ENCODE measurements at regions not wholly inside any gene's neighbourhood (a gene's known extent, or its start where the extent isn't known, plus 50 kb on each side); places are given as distances from the start of the nearest gene placed in this dataset.
A peak's percentile ranks its signal among the peaks of the same experiment; 100 is the strongest.
"Not testable (repeated sequence)": the region's sequence is repeated elsewhere in the genome, so short reads cannot be mapped to it uniquely, and the experiment has no call there.

GRCh38 chr3:28039234-28039633 is 202.2 kb upstream of the CMC1 start:
- DNase-seq: no peak

- no peak for DNase-seq
Observed at GRCh38 chr3:28039829-28040228, 201.6 kb upstream of the CMC1 start.

DNA sequence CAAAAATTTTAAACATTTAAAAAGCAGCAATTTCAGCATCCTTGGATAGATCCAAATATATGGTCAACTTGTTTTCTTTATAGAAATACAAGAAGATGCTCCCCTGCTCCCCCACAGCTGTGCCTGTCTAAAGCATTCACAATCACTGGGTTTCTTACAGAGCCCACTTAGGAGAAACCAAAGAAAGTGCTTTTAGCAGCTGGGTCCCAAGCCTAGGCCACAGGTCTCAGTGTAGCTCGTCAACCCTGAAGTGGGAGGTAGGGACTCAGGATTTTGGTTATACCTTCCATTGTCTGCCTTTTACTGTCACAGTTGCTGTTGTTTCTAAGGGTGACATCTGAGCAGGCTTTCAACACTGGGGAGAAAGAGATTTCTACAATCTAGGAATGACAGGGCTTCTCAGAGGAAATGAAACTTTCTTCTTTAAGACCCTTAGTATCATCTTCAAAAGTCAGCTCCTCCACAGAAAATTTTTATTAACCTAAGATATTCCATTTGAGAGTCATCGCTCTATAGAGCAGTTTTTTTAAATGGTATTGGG is 199.3 kb upstream of the CMC1 start:
- DNase-seq: no peak

- no peak for DNase-seq
Observed at GRCh38 chr3:28042707-28043106, 198.7 kb upstream of the CMC1 start.

DNA sequence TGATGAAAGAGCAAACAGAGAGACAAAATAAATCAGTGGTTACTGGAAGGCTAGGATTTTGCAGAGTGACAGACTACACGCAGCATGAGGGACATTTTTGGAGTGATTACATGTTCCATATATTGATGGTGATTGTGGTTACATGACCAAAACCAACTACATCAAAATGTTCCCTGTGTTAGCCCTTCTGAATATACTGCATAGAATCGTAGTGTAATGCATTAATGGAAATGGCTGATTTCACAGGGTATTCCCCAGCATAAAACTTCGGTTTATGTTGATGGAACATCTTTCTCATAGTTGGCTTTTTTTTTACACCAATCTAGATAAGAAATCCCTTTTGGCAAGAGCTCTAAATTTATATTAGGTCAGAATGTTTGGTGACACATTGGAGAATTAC is 191.3 kb upstream of the CMC1 start:
- no peak for DNase-seq

- peak; percentile 41 for DNase-seq
Observed at GRCh38 chr3:28050885-28051284, 190.5 kb upstream of the CMC1 start.

GRCh38 chr3:28053759-28054158 is 187.7 kb upstream of the CMC1 start:
- peak; percentile 84 for DNase-seq

DNA sequence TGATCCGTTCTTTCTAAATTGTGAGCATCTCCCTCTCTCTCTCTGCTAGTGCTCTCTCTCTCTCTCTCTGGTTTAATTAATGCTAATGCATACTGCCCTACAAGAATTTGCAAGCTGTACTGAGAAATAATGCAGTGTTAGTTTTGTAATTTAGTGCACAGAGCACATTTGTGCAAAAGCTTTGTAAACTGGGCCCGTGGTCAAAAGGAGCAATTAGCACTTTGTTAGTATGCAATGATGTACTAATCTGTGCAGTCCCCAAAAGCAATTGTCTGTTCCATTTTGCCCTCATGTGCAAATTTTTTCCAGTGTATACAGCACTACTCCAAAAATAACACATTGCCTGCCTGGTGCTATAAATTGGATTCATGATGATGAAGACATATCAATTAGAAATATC is 184.6 kb upstream of the CMC1 start:
- DNase-seq: no peak

DNA sequence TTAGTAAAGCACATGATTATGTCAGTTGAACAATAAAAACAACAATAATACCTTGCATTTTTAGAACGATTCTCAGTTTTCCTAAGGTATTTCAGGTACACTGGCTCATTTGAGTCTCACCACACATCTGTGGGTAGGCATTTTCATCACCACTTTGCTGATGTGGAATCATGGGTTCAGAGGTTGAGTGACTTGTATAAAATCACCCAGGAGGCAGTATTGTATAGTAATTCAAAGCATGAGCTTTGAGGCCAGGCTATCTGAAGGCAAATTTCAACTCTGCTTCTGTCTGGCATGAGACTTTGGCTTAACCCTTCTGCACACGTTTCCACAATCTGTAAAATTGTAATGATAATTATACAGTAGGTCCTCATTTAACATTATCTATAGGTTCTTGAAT is 183.9 kb upstream of the CMC1 start:
- DNase-seq: no peak

GRCh38 chr3:28059199-28059598 is 182.2 kb upstream of the CMC1 start:
- not testable (repeated sequence) for DNase-seq

- DNase-seq: no peak
Observed at GRCh38 chr3:28066020-28066419, 175.4 kb upstream of the CMC1 start.

GRCh38 chr3:28067014-28067413 is 174.4 kb upstream of the CMC1 start:
- no peak for DNase-seq

GRCh38 chr3:28068342-28068741 is 173.1 kb upstream of the CMC1 start:
- DNase-seq: no peak

DNA sequence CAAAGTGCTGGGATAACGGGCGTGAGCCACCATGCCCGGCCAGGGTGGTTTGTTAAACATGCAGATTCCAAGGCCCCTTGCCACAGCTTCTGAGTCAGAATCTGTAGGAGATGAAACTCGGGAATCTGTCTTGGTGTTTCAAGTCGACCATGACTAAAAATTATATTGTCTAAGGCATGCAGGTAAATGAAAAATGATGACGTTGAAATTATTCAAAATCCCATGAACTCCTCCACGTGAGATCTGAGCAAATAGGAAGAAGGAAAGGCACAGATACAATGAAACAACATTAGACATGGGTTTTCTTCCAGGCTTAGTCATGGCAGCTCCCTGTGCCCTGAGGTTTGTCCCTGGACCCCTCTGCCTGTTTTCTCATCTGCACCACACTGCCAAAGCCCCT is 172.0 kb upstream of the CMC1 start:
- no peak for DNase-seq

- DNase-seq: no peak
Observed at GRCh38 chr3:28076246-28076645, 165.2 kb upstream of the CMC1 start.

DNA sequence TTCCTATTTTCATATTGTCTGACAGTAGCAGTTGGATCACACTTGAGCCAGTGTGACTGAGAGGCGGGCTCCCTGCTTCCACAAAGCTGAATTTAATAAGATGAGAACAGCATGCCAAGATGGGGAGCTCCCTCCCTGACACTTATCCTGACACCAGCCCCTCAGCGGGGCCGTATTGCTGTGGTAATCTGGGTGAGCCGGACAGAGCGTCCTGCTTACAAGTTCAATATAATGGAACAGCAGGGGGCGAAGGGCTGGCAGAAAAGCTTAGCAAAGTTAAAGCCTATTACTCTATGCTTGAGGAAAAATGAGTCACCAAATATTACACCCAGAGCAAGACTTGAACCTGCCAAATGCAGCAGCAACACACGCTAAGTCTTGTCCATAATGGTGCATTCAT is 163.8 kb upstream of the CMC1 start:
- peak; percentile 15 for DNase-seq

- DNase-seq: no peak
Observed at GRCh38 chr3:28078536-28078935, 162.9 kb upstream of the CMC1 start.

DNA sequence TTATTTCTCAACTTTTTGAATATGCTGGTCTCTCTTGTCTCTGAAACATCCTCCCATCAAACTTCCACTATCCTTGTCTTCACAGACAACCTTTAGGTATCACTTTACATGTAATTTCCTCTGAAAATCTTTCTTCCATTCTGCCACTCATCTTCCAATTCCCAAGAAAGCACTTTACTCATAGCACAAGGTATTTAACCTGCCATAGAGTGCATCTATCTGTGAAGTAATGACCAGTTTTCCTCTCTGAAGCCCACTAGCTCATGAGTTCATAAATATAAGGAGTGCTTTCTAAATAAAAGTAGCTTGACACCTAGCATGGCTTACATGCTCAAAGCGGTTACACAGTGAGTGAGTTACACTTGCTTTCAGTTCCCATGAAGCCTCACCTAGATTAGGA is 160.7 kb upstream of the CMC1 start:
- DNase-seq: no peak

GRCh38 chr3:28081533-28081947 is 159.9 kb upstream of the CMC1 start:
- DNase-seq: no peak

GRCh38 chr3:28087591-28087990 is 153.8 kb upstream of the CMC1 start:
- no peak for DNase-seq

GRCh38 chr3:28088811-28089526 is 152.4 kb upstream of the CMC1 start:
- no peak for DNase-seq

GRCh38 chr3:28089527-28089897 is 151.9 kb upstream of the CMC1 start:
- no peak for DNase-seq

- DNase-seq: no peak
Observed at GRCh38 chr3:28099296-28099695, 142.1 kb upstream of the CMC1 start.

DNA sequence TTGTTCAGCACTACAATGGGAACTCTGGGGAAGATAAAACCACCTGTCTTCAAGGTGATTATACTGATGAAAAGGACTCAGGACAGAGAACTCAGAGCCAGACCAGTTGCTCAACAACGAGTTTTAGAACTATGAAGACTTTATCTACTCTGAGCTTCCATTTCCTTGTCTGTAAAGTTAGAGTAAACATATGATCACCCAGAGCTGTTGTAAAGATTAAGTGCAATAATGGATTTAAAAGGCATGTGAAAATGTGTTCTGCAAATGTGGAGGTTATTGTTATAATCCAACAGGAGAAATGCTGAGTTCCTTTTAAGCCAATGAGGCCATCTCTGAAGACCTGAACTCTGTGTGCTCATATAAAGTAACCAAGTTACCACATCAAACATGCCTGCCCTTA is 139.7 kb upstream of the CMC1 start:
- DNase-seq: no peak

- no peak for DNase-seq
Observed at GRCh38 chr3:28103861-28104260, 137.6 kb upstream of the CMC1 start.

Data from fibroblast of skin of back (primary cell).